NCI-H1105 (cell line): ENCODE measurements at regions not wholly inside any gene's neighbourhood (a gene's known extent, or its start where the extent isn't known, plus 50 kb on each side); places are given as distances from the start of the nearest gene placed in this dataset.

Source experiments
- DNase-seq: peaks from one replicate; lab custom pipeline; 2025; lab: John Stamatoyannopoulos, UW

GRCh38 chr19:28486473-28486872 lies 726.5 kb downstream of the UQCRFS1 start:
- DNase-seq, result no peak

- no peak for DNase-seq
These were observed 727.7 kb downstream of the UQCRFS1 start for GRCh38 chr19:28485292-28485691.

GRCh38 chr19:28483197-28483596 lies 729.8 kb downstream of the UQCRFS1 start:
- DNase-seq, result no peak

- no peak for DNase-seq
These were observed 730.7 kb downstream of the UQCRFS1 start for GRCh38 chr19:28482221-28482620.

- no peak for DNase-seq
These were observed 731.3 kb downstream of the UQCRFS1 start for GRCh38 chr19:28481674-28482073.

GRCh38 chr19:28475525-28475924 lies 737.4 kb downstream of the UQCRFS1 start:
- DNase-seq, result no peak

- no peak for DNase-seq
These were observed 740.1 kb downstream of the UQCRFS1 start for GRCh38 chr19:28472843-28473242.

GRCh38 chr19:28471731-28472510 lies 741.0 kb downstream of the UQCRFS1 start:
- no peak for DNase-seq

- DNase-seq, result no peak
These were observed 743.4 kb downstream of the UQCRFS1 start for GRCh38 chr19:28469544-28469943.

GRCh38 chr19:28468701-28469459 lies 744.1 kb downstream of the UQCRFS1 start:
- no peak for DNase-seq

- peak; percentile 76 for DNase-seq
These were observed 746.6 kb downstream of the UQCRFS1 start for GRCh38 chr19:28466107-28467045.

- no peak for DNase-seq
These were observed 747.4 kb downstream of the UQCRFS1 start for GRCh38 chr19:28465371-28466086.

GRCh38 chr19:28463493-28464053 lies 749.4 kb downstream of the UQCRFS1 start:
- DNase-seq, result no peak

- DNase-seq, result no peak
These were observed 755.3 kb downstream of the UQCRFS1 start for GRCh38 chr19:28457620-28458019.

- DNase-seq, result no peak
These were observed 756.1 kb downstream of the UQCRFS1 start for GRCh38 chr19:28456708-28457320.

GRCh38 chr19:28456252-28456651 lies 756.7 kb downstream of the UQCRFS1 start:
- DNase-seq, result no peak

- no peak for DNase-seq
These were observed 758.9 kb downstream of the UQCRFS1 start for GRCh38 chr19:28454083-28454482.

- no peak for DNase-seq
These were observed 759.5 kb downstream of the UQCRFS1 start for GRCh38 chr19:28453420-28453819.

- no peak for DNase-seq
These were observed 763.1 kb downstream of the UQCRFS1 start for GRCh38 chr19:28449803-28450202.

- DNase-seq, result no peak
These were observed 766.4 kb downstream of the UQCRFS1 start for GRCh38 chr19:28446511-28446910.

GRCh38 chr19:28445826-28446225 lies 767.1 kb downstream of the UQCRFS1 start:
- no peak for DNase-seq
